Adipocyte (in vitro differentiated cells): ENCODE measurements at regions not wholly inside any gene's neighbourhood (a gene's known extent, or its start where the extent isn't known, plus 50 kb on each side); places are given as distances from the start of the nearest gene placed in this dataset.

Source experiments
- DNase-seq: peaks from one replicate; pipeline ENCODE4 v3.0.0-alpha.2; 2015; ENCODE audit warnings: low read depth
- H3K27me3 ChIP-seq: replicated peaks from 2 replicates; pipeline ENCODE4 v1.7.0; 2013; ENCODE audit warnings: mild to moderate bottlenecking, low read length, moderate library complexity; ENCODE audit not compliant: control insufficient read depth, insufficient read depth
- H3K36me3 ChIP-seq: 2 replicates; pipeline ENCODE4 v1.7.0; 2013; ENCODE audit warnings: low read length, mild to moderate bottlenecking, moderate library complexity; ENCODE audit not compliant: control insufficient read depth, insufficient read depth, severe bottlenecking
- H3K4me1 ChIP-seq: 2 replicates; pipeline ENCODE4 v1.7.0; 2013; ENCODE audit warnings: mild to moderate bottlenecking, low read length, moderate library complexity; ENCODE audit not compliant: control insufficient read depth, insufficient read depth
- H3K4me3 ChIP-seq: 2 replicates; pipeline ENCODE4 v1.7.0; 2013; ENCODE audit warnings: mild to moderate bottlenecking, low read length, moderate library complexity
- H3K9ac ChIP-seq: 2 replicates; pipeline ENCODE4 v1.7.0; 2013; ENCODE audit warnings: mild to moderate bottlenecking, low read length, moderate library complexity
- H3K9me3 ChIP-seq: 2 replicates; pipeline ENCODE4 v1.7.0; 2013; ENCODE audit warnings: mild to moderate bottlenecking, low read length, moderate library complexity; ENCODE audit not compliant: control insufficient read depth

GRCh38 chr3:28069438-28069837 lies 172.0 kb upstream of the CMC1 start:
- Histone ChIP-seq H3K9me3 (peaks cover 15% of the 10 kb centered on the region), H3K27me3 (no peaks in the 10 kb centered on the region), H3K4me3 (no peak overlapping the region), H3K36me3 (no peaks in the 10 kb centered on the region), H3K4me1 (no peaks in the 10 kb centered on the region), H3K9ac (no peak overlapping the region)
- DNase-seq: no peak

DNA sequence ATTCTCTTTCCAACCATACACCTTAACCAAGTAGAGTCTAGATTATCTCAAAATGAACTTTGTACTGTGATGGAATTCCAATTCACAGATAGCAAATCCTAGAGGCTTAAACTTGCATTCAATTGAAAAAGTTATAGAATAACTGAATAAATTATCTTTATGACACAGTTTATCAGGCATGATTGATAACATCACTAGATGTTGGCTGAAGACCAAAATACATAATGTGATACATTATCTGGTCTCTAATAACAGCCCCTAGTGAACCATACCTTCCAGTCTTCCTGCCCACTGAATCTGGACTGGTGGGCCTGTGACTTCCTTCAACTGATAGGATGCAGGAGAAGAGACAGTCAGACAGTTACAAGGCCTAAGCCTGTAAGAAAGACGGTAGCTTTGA lies 165.2 kb upstream of the CMC1 start:
- Histone ChIP-seq H3K4me1 (no peaks in the 10 kb centered on the region), H3K36me3 (no peaks in the 10 kb centered on the region), H3K4me3 (no peak overlapping the region), H3K9me3 (no peaks in the 10 kb centered on the region), H3K9ac (no peak overlapping the region), H3K27me3 (no peaks in the 10 kb centered on the region)
- DNase-seq: no peak

- Histone ChIP-seq H3K4me1 (no peaks in the 10 kb centered on the region), H3K9me3 (no peaks in the 10 kb centered on the region), H3K4me3 (no peak overlapping the region), H3K36me3 (no peaks in the 10 kb centered on the region), H3K27me3 (no peaks in the 10 kb centered on the region), H3K9ac (no peak overlapping the region)
- DNase-seq: peak; percentile 1
Observed at GRCh38 chr3:28077572-28077971, 163.8 kb upstream of the CMC1 start.

DNA sequence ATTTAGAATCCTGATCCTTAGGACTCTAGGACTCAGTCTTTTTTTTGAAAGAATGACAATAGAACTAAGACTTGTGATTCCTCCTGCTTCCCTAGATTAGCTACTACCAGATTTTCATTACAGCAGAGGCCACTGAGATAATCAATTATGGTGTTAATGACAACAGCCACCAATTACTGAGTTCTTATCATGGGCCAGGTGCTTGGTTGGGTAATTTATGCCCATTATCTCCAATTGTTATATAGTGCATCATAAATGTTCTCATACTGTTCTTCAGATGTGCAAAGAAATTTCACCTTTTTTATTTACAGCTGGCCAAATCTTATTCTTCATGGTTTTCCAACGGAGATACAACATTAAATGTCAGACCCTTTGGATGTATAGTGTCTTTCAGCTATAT lies 162.9 kb upstream of the CMC1 start:
- Histone ChIP-seq H3K4me1 (no peaks in the 10 kb centered on the region), H3K9me3 (no peaks in the 10 kb centered on the region), H3K9ac (no peak overlapping the region), H3K4me3 (no peak overlapping the region), H3K36me3 (no peaks in the 10 kb centered on the region), H3K27me3 (no peaks in the 10 kb centered on the region)
- DNase-seq: no peak

DNA sequence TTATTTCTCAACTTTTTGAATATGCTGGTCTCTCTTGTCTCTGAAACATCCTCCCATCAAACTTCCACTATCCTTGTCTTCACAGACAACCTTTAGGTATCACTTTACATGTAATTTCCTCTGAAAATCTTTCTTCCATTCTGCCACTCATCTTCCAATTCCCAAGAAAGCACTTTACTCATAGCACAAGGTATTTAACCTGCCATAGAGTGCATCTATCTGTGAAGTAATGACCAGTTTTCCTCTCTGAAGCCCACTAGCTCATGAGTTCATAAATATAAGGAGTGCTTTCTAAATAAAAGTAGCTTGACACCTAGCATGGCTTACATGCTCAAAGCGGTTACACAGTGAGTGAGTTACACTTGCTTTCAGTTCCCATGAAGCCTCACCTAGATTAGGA lies 160.7 kb upstream of the CMC1 start:
- no peaks in the 10 kb centered on the region for H3K36me3 ChIP-seq
- no peaks in the 10 kb centered on the region for H3K27me3 ChIP-seq
- no peak overlapping the region for H3K9ac ChIP-seq
- H3K9me3 ChIP-seq: no peaks in the 10 kb centered on the region
- H3K4me1 ChIP-seq: no peaks in the 10 kb centered on the region
- no peak for DNase-seq
- no peak overlapping the region for H3K4me3 ChIP-seq

- no peaks in the 10 kb centered on the region for H3K4me1 ChIP-seq
- no peaks in the 10 kb centered on the region for H3K9me3 ChIP-seq
- no peak for DNase-seq
- no peaks in the 10 kb centered on the region for H3K27me3 ChIP-seq
- H3K9ac ChIP-seq: no peak overlapping the region
- H3K36me3 ChIP-seq: no peaks in the 10 kb centered on the region
- no peak overlapping the region for H3K4me3 ChIP-seq
Observed at GRCh38 chr3:28081533-28081947, 159.9 kb upstream of the CMC1 start.

DNA sequence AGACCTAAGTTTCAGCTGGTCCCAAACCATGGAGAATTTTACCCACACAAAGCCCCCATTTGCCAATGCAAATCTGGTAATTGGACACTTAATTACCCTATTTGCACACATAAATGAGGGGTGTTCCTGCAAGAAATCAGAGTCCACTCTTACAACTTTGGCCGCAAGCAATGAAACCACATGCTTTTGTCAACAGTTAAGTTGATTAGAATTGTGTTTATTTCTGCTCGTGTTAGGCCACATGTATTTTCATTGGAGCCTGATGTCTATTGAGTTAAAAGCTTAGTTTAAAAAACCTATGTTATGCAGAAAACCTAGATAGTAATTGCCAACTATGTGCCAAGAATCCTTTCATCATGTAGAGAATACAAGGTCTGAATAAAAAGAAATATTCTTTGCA lies 153.8 kb upstream of the CMC1 start:
- Histone ChIP-seq H3K9me3 (peaks cover 3% of the 10 kb centered on the region), H3K36me3 (no peaks in the 10 kb centered on the region), H3K27me3 (no peaks in the 10 kb centered on the region), H3K9ac (no peak overlapping the region), H3K4me1 (no peaks in the 10 kb centered on the region), H3K4me3 (no peak overlapping the region)
- no peak for DNase-seq

GRCh38 chr3:28088811-28089526 lies 152.4 kb upstream of the CMC1 start:
- H3K4me1 ChIP-seq: no peaks in the 10 kb centered on the region
- no peak overlapping the region for H3K4me3 ChIP-seq
- DNase-seq: no peak
- H3K9me3 ChIP-seq: peaks cover 12% of the 10 kb centered on the region
- no peaks in the 10 kb centered on the region for H3K36me3 ChIP-seq
- H3K9ac ChIP-seq: no peak overlapping the region
- no peaks in the 10 kb centered on the region for H3K27me3 ChIP-seq

- H3K9me3 ChIP-seq: peaks cover 12% of the 10 kb centered on the region
- H3K4me1 ChIP-seq: no peaks in the 10 kb centered on the region
- no peak overlapping the region for H3K9ac ChIP-seq
- no peaks in the 10 kb centered on the region for H3K36me3 ChIP-seq
- no peak overlapping the region for H3K4me3 ChIP-seq
- no peak for DNase-seq
- no peaks in the 10 kb centered on the region for H3K27me3 ChIP-seq
Observed at GRCh38 chr3:28089527-28089897, 151.9 kb upstream of the CMC1 start.

GRCh38 chr3:28099296-28099695 lies 142.1 kb upstream of the CMC1 start:
- Histone ChIP-seq H3K9ac (no peak overlapping the region), H3K27me3 (no peaks in the 10 kb centered on the region), H3K36me3 (no peaks in the 10 kb centered on the region), H3K4me3 (no peak overlapping the region), H3K9me3 (peaks cover 23% of the 10 kb centered on the region), H3K4me1 (no peaks in the 10 kb centered on the region)
- no peak for DNase-seq

GRCh38 chr3:28101705-28102104 lies 139.7 kb upstream of the CMC1 start:
- no peak overlapping the region for H3K4me3 ChIP-seq
- no peak overlapping the region for H3K9ac ChIP-seq
- no peak for DNase-seq
- H3K27me3 ChIP-seq: no peaks in the 10 kb centered on the region
- no peaks in the 10 kb centered on the region for H3K36me3 ChIP-seq
- H3K9me3 ChIP-seq: peaks cover 23% of the 10 kb centered on the region
- no peaks in the 10 kb centered on the region for H3K4me1 ChIP-seq

- Histone ChIP-seq H3K27me3 (no peaks in the 10 kb centered on the region), H3K4me3 (no peak overlapping the region), H3K9ac (no peak overlapping the region), H3K36me3 (no peaks in the 10 kb centered on the region), H3K4me1 (no peaks in the 10 kb centered on the region), H3K9me3 (peaks cover 19% of the 10 kb centered on the region)
- no peak for DNase-seq
Observed at GRCh38 chr3:28103861-28104260, 137.6 kb upstream of the CMC1 start.
